NT2/D1 (cell line): ENCODE measurements at regions not wholly inside any gene's neighbourhood (a gene's known extent, or its start where the extent isn't known, plus 50 kb on each side); places are given as distances from the start of the nearest gene placed in this dataset.

Experiments used
- SUZ12 ChIP-seq: IDR thresholded peaks from 2 replicates; pipeline ENCODE4 v1.6.1; 2011; ENCODE audit not compliant: insufficient read length, insufficient read depth; ENCODE audit errors: extremely low read depth
- YY1 ChIP-seq: IDR thresholded peaks from 2 replicates; pipeline ENCODE4 v1.6.1; 2011; ENCODE audit not compliant: insufficient read length, insufficient read depth

DNA sequence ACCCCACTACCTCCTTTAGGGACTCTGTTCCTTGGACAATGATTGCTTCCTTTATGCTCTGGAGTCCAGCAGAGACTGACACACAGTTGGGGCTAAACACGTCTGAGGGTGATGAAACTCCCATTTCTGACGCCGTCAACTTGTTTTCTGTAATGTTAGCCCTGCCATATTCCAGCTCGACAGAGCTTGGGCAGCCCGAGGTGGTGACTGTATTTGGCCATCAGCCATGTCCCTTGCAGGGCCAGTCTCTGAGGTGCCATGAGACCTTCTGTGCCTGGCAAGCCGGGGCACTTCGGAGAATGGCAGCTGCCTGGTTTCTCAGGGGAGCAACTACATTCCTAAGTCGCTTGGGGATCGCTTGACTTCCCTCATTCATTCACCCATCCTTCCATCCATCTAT is 278.9 kb upstream of the TNRC6C start:
- TF ChIP-seq YY1, result no peak
- no peak for TF ChIP-seq SUZ12
